Astrocyte of the hippocampus (primary cell): ENCODE measurements at regions not wholly inside any gene's neighbourhood (a gene's known extent, or its start where the extent isn't known, plus 50 kb on each side); places are given as distances from the start of the nearest gene placed in this dataset.

ENCODE experiments used
- DNase-seq: peaks from one replicate; pipeline ENCODE4 v3.0.0; 2011; ENCODE audit warnings: low read depth, low spot score

DNA sequence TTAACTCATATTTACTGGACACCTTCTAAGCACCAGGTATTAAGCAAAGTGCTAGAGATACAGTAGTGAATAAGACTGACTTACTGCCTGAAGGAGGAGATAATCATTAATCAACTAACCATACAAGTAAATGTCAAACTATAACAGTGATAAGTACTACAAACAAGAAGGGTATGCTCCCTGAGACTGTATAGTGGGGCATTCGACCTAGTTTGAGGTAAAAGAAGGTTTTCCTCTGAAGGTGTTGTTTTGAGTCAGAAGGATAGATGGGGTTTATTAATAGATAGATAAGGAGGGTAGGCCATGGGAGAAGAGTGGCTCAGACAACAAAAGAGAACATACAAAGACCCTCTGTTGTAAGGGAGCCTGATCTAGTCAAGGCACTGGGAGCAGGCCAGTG lies 105.4 kb downstream of the DDIT4L start:
- no peak for DNase-seq

GRCh38 chr4:100083289-100083688 lies 107.0 kb downstream of the DDIT4L start:
- no peak for DNase-seq

- no peak for DNase-seq
Observed at GRCh38 chr4:100082852-100083251, 107.4 kb downstream of the DDIT4L start.

DNA sequence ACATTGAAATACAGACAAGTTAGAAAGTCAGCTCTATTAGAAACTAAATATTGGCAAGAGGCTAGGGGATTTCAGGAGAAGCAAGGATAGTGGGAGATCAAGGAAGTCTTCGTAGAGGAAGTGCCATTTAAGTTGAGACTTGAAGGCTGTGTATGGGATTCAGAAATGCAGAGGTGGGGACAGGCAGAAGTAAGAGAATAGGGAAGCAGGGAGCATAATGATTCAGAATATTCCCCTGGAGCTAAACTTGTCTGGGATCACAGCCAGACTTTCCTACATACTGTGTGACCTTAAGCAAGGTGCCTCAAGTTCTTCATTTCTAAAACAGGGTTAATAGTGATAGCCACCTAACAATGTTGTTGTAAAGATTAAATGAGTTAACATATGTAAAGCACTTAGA lies 108.8 kb downstream of the DDIT4L start:
- peak; percentile 30 for DNase-seq

- no peak for DNase-seq
Observed at GRCh38 chr4:100079264-100079663, 111.0 kb downstream of the DDIT4L start.

GRCh38 chr4:100076753-100077152 lies 113.5 kb downstream of the DDIT4L start:
- DNase-seq: no peak

GRCh38 chr4:100075486-100076270 lies 114.6 kb downstream of the DDIT4L start:
- peak; percentile 51 for DNase-seq

DNA sequence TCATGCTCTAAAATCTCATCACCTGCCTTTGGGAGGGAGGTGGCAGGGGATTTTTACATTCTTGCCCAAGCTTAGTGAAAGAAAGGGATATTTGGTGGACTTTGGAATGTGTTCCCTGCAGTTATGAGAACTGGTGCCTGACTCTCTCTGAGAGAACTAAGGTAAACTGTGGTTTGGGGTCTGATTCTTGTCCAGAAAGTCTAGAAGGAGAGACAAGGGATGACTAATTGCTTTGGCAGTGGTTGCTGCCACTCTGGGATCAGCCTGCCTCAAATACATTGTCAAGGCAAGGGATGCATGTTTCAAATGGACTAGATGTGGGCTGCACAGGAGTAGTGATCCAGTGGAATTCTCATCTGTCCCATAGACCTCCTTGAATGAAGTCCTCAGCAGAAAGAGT lies 115.2 kb downstream of the DDIT4L start:
- DNase-seq: peak; percentile 85

GRCh38 chr4:100071506-100071905 lies 118.8 kb downstream of the DDIT4L start:
- DNase-seq: no peak

- no peak for DNase-seq
Observed at GRCh38 chr4:100070868-100071267, 119.4 kb downstream of the DDIT4L start.

DNA sequence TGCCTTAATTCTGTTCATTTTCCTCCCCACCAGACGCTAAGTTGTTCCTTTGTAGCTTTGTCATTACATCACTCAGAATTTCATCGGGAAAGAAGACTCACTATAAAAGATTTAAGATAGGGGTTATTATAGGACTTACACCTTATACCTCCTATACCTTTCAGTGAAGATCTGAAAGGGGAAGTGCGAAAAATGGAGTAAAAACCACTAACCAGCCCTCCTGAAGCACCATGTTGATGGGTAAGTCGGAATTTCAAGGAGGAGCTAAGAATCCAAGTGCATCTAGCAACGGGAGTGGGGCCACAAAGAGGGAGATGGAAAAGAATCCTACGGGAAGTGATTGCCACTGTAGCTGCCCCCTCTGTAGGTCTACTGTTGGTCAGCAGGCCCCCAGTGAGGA lies 119.1 kb upstream of the H2AZ1 start:
- DNase-seq: no peak

GRCh38 chr4:100067255-100067654 lies 117.2 kb upstream of the H2AZ1 start:
- DNase-seq: no peak

DNA sequence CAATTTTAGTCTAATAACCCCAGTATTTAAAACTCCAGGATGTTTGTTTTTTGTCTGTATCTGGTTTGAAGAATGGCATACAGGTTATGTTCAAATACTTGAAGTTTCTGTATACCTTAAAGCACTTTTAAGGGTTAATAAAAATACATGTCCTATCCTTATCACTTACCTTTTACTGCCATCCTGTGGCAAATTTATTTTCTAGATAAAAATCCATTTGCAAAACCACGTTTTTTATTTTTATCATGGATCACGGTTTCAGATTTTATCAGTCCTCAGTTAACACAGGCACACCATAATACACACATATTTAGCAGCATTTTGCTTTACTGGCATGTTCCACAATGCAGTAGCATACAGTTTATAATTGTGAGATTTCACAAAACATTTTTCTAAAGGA lies 113.3 kb upstream of the H2AZ1 start:
- DNase-seq: no peak

DNA sequence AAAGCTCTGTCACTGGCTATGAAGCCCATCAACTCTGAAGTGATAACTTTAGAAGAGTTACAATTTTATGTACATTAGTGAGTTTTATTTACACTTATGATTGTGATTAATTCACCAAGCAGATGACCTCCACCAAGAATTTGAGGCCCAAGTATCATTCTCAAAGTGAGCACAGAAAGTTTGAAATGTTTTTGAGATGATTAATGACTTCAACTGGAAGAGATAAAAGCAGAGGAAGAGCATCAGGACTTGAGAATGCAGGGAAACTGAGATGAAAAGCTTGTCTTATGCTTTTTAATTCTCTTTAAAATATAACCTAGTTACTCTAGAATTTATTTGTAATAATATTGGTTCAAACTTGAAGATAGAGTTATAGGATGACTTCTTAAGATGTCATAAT lies 112.8 kb upstream of the H2AZ1 start:
- no peak for DNase-seq

DNA sequence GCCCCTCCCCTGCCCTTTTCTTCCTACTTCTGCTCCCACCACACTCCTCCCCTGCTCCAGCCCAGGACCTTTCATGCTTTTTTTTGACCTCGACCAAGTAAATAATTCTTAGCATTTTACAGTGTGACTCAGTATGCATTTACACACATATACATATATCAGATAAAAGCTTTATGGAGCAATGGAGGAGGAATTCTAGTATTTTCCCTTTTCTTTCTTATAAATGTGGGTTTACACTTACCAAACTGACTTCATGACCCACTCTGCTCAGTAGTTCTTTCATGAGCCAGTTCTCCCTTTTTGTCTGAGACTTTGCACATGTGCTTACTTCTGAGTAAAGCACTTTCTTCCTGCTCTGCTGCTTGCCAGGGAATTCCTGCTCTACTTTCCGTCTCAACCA lies 111.8 kb upstream of the H2AZ1 start:
- DNase-seq: peak; percentile 2

DNA sequence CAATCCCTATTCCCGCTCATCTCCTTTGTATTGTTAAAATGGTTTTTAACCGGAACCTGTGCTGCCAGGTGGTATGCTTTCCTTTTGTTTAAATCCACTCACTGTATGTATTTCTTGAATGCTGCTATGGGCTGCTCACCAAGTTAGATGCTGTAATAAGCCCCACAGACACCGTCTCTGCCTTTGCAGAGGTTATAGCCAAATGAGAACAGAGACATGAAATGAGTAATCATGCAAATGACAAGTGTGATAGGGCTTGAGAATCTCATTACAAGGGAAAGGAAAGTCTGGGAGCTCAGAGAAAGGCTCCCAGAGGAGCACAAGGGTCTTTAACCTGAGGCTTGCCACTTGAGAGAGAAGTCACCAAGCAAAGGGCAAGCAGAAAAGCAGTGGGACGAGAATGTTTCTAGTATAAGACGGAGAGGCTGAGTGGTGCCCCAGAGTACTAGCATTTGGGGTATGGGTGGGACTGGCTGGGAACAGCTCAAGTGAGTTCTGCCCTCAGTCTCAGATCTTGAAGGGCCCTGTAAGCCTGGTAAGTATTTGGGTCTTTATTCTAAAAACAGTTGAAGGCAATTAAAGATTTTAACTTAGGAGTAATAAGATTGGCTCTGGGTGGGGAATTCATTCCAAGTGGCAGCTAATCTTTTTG lies 110.8 kb upstream of the H2AZ1 start:
- no peak for DNase-seq

DNA sequence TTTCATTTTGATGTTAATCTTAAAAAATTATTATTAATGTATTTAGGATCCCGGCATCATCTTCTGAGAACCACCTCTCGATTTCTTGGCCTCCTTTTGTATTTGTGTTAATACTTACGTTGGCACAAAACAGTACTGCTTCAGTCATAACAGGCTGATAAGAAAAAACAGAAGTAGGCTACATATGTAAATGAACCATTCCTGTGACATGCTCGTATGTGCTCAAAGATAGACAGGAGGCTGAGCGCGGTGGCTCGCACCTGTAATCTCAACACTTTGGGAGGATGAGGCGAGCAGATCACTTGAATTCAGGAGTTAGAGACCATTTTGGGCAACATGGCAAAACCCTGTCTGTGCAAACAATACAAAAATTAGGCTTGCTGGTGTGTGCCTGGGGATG lies 109.4 kb upstream of the H2AZ1 start:
- DNase-seq: no peak

GRCh38 chr4:100056701-100057100 lies 106.6 kb upstream of the H2AZ1 start:
- no peak for DNase-seq

DNA sequence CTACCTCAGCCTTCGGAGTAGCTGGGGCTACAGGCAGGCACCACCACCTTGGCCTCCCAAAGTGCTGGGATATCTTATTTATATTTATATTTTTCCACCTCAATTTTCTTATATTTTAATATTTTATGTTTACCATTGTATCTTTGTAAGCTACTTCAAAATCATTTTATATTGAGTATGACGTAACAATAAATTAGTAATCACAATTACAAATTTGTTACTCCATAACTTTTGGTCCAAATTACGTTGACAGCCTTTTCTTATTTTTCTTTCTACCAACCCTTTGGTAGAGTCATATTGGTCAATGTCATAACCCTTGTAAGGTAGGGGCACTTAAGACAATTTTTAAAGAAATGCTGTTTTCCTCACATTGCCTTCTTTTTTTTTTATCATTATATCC lies 104.0 kb upstream of the H2AZ1 start:
- DNase-seq: no peak

GRCh38 chr4:100049872-100050271 lies 99.8 kb upstream of the H2AZ1 start:
- peak; percentile 7 for DNase-seq

DNA sequence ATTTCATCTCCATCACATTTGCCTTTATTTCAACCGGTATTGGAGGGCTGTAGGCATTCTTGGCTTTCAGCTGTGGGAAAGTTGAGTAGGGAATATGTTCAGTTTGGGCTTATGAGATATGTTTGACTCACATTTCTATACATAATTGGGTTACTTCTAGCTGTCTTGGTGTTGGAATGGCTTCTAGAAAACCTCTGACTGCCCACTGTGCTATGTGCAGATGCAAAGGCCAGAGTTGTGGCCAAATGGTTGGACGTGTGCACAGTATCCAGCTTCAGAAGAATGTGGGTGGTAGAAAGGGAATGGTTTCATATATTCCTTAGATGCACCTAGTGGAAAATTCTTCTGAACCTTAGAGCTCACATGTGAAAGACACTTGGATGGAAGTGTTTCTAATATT lies 92.6 kb upstream of the H2AZ1 start:
- no peak for DNase-seq

DNA sequence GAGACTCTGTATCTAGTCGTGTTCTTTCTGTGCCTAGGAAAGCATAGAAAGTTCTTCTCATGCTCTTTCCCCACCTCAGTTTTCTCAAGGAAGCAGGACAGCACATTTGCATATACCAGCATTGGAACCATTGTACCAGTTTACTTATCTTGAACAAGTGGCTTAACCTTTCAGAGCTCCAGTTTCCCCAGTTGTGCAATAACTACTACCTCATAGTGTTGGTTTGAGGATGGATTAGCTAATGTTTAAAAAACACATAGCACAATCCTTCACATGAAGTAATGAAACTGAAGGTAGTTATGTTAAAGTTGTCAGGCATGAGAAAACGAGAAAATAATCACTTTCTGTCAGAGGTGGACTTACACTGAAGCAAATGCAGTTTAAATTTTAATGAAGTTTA lies 92.2 kb upstream of the H2AZ1 start:
- DNase-seq: no peak

- peak; percentile 10 for DNase-seq
Observed at GRCh38 chr4:100041646-100042045, 91.6 kb upstream of the H2AZ1 start.
